ENCODE measurements at regions not wholly inside any gene's neighbourhood (a gene's known extent, or its start where the extent isn't known, plus 50 kb on each side); places are given as distances from the start of the nearest gene placed in this dataset.

GRCh38 chr2:226652369-226652768, 147.3 kb downstream of the IRS1 start:
- H3K4me3 ChIP-seq: no peak overlapping the region
- no peak overlapping the region for H3K27ac ChIP-seq
- H3K27me3 ChIP-seq: no peaks in the 10 kb centered on the region
- TF ChIP-seq CTCF (IDR thresholded peaks at IDR 0.05): no peak
- no peak for TF ChIP-seq POLR2A (IDR thresholded peaks at IDR 0.05)
- H3K36me3 ChIP-seq (ENCODE audit: low read depth, missing control alignments): no peaks in the 10 kb centered on the region
- intact Hi-C loops (cut with DNase I; ENCODE audit: low total_unique reads): no loop called here
- no peak for DNase-seq
- H3K4me1 ChIP-seq: peaks cover 10% of the 10 kb centered on the region
- 60 to 61% methylated on average over 4 of the region's 4 CpGs for WGBS, 2 donors
- H3K9me3 ChIP-seq: no peaks in the 10 kb centered on the region

GRCh38 chr2:226649871-226650660, 149.6 kb downstream of the IRS1 start:
- Histone ChIP-seq H3K9me3 (no peaks in the 10 kb centered on the region), H3K27me3 (no peaks in the 10 kb centered on the region), H3K4me1 (peaks cover 10% of the 10 kb centered on the region), H3K27ac (peak overlapping the region in 1 of 2 donors; percentile 80), H3K36me3 (ENCODE audit: low read depth, missing control alignments) (no peaks in the 10 kb centered on the region), H3K4me3 (no peak overlapping the region)
- WGBS, 2 donors: 28% methylated on average over 13 of the region's 13 CpGs
- peak; percentile 76 for DNase-seq
- intact Hi-C loops (cut with DNase I; ENCODE audit: low total_unique reads): no loop called here
- TF ChIP-seq POLR2A (IDR thresholded peaks at IDR 0.05) (no peak), CTCF (IDR thresholded peaks at IDR 0.05) (no peak)

- no peak for DNase-seq
- no peak overlapping the region for H3K4me3 ChIP-seq
- no peaks in the 10 kb centered on the region for H3K9me3 ChIP-seq
- H3K27ac ChIP-seq: peak overlapping the region in 1 of 2 donors; percentile 80
- H3K4me1 ChIP-seq: peaks cover 10% of the 10 kb centered on the region
- H3K36me3 ChIP-seq (ENCODE audit: low read depth, missing control alignments): no peaks in the 10 kb centered on the region
- 93 to 97% methylated on average over 10 of the region's 10 CpGs for WGBS, 2 donors
- no peaks in the 10 kb centered on the region for H3K27me3 ChIP-seq
- intact Hi-C loops (cut with DNase I; ENCODE audit: low total_unique reads): no loop called here
- TF ChIP-seq POLR2A (IDR thresholded peaks at IDR 0.05): no peak
- no peak for TF ChIP-seq CTCF (IDR thresholded peaks at IDR 0.05)
Observed at GRCh38 chr2:226649201-226649600, 150.4 kb downstream of the IRS1 start.

- H3K27ac ChIP-seq: no peak overlapping the region
- 91 to 99% methylated on average over 10 to 25 of the region's 28 CpGs for WGBS, 2 donors
- H3K36me3 ChIP-seq (ENCODE audit: low read depth, missing control alignments): no peaks in the 10 kb centered on the region
- no peak for DNase-seq
- H3K27me3 ChIP-seq: no peaks in the 10 kb centered on the region
- TF ChIP-seq CTCF (IDR thresholded peaks at IDR 0.05) (no peak), POLR2A (IDR thresholded peaks at IDR 0.05) (no peak)
- H3K4me1 ChIP-seq: peaks cover 10% of the 10 kb centered on the region
- H3K9me3 ChIP-seq: no peaks in the 10 kb centered on the region
- intact Hi-C loops (cut with DNase I; ENCODE audit: low total_unique reads): no loop called here
- no peak overlapping the region for H3K4me3 ChIP-seq
Observed at GRCh38 chr2:226647621-226648518, 151.8 kb downstream of the IRS1 start.

All from testis (tissue), 2 donors.